ENCODE measurements at regions not wholly inside any gene's neighbourhood (a gene's known extent, or its start where the extent isn't known, plus 50 kb on each side); places are given as distances from the start of the nearest gene placed in this dataset.

DNA sequence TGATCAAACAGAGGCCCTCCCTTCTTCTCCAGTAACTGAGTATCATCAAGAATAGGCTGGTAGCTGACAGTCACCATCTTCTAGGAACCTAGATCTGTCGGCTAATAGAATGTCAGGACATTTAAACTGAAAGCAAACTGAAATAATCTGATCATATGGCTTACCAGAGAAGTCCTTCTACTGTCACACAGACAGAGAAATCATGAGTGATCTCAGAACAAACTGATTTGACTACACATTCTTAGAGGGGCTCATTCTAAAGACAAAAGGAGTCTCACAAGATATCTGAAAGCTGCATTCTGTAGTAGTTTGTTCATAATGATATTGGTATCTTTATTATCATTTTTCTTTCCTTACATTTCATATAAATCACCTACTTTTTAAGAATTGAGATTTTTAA is 130.9 kb upstream of the ADCY1 start:
- H3K27ac ChIP-seq (ENCODE audit: insufficient read depth, low read length): no peak overlapping the region
- ATAC-seq (ENCODE audit: low read depth) (no peak), DNase-seq (no peak)
- H3K9me3 ChIP-seq (ENCODE audit: control insufficient read depth, insufficient read depth, low read length): no peaks in the 10 kb centered on the region
- dilution Hi-C loops (cut with HindIII; ENCODE audit: low sequenced_read_pairs, unreplicated experiment) (no loop called here), intact Hi-C loops (cut with micrococcal nuclease) (no loop called here), in situ Hi-C loops (cut with MboI; ENCODE audit: low sequenced_read_pairs) (no loop called here)
- TF ChIP-seq, protein P1, sequence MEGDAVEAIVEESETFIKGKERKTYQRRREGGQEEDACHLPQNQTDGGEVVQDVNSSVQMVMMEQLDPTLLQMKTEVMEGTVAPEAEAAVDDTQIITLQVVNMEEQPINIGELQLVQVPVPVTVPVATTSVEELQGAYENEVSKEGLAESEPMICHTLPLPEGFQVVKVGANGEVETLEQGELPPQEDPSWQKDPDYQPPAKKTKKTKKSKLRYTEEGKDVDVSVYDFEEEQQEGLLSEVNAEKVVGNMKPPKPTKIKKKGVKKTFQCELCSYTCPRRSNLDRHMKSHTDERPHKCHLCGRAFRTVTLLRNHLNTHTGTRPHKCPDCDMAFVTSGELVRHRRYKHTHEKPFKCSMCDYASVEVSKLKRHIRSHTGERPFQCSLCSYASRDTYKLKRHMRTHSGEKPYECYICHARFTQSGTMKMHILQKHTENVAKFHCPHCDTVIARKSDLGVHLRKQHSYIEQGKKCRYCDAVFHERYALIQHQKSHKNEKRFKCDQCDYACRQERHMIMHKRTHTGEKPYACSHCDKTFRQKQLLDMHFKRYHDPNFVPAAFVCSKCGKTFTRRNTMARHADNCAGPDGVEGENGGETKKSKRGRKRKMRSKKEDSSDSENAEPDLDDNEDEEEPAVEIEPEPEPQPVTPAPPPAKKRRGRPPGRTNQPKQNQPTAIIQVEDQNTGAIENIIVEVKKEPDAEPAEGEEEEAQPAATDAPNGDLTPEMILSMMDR (conservative IDR thresholded peaks at IDR 0.05; ENCODE audit: low read depth, low read length): no peak
- TF ChIP-seq SMC3 (IDR thresholded peaks at IDR 0.05; ENCODE audit: low read depth, low read length) (no peak), NFE2L2 (IDR thresholded peaks at IDR 0.05; ENCODE audit: low read depth, low read length) (no peak), MAFK (IDR thresholded peaks at IDR 0.05; ENCODE audit: low read depth, low read length) (no peak), RFX5 (IDR thresholded peaks at IDR 0.05; ENCODE audit: low read depth, low read length) (no peak), FOS (IDR thresholded peaks at IDR 0.05; ENCODE audit: low read depth, low read length) (no peak), CHD1 (IDR thresholded peaks at IDR 0.05; ENCODE audit: low read depth, low read length) (no peak), BHLHE40 (IDR thresholded peaks at IDR 0.05; ENCODE audit: low read depth, low read length) (no peak), POLR2A (IDR thresholded peaks at IDR 0.05; ENCODE audit: low read depth, low read length) (no peak), MAZ (IDR thresholded peaks at IDR 0.05; ENCODE audit: borderline replicate concordance, low read depth, low read length) (no peak), RCOR1 (IDR thresholded peaks at IDR 0.05; ENCODE audit: insufficient replicate concordance, low read length) (no peak), MXI1 (IDR thresholded peaks at IDR 0.05; ENCODE audit: borderline replicate concordance, low read depth, low read length) (no peak), CEBPB (IDR thresholded peaks at IDR 0.05; ENCODE audit: low read depth, low read length) (no peak), RAD21 (IDR thresholded peaks at IDR 0.05; ENCODE audit: low read length) (no peak)
- TF ChIP-seq, protein P2, sequence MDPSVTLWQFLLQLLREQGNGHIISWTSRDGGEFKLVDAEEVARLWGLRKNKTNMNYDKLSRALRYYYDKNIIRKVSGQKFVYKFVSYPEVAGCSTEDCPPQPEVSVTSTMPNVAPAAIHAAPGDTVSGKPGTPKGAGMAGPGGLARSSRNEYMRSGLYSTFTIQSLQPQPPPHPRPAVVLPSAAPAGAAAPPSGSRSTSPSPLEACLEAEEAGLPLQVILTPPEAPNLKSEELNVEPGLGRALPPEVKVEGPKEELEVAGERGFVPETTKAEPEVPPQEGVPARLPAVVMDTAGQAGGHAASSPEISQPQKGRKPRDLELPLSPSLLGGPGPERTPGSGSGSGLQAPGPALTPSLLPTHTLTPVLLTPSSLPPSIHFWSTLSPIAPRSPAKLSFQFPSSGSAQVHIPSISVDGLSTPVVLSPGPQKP (IDR thresholded peaks at IDR 0.05; ENCODE audit: borderline replicate concordance, low read depth, low read length): no peak
- TF ChIP-seq, protein P3, sequence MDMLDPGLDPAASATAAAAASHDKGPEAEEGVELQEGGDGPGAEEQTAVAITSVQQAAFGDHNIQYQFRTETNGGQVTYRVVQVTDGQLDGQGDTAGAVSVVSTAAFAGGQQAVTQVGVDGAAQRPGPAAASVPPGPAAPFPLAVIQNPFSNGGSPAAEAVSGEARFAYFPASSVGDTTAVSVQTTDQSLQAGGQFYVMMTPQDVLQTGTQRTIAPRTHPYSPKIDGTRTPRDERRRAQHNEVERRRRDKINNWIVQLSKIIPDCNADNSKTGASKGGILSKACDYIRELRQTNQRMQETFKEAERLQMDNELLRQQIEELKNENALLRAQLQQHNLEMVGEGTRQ (IDR thresholded peaks at IDR 0.05; ENCODE audit: low read depth, low read length): no peak
- no peak overlapping the region for H2AK9ac ChIP-seq (replicated peaks; ENCODE audit: low read depth, low read length, poor library complexity)
- H3K4me3 ChIP-seq (ENCODE audit: insufficient read depth, low read depth, low read length): no peak overlapping the region
- H2BK15ac ChIP-seq (ENCODE audit: low read depth, low read length): no peak overlapping the region
- WGBS, 2 experiments (ENCODE audit: extremely low coverage in 2 of 2, insufficient read length in 1 of 2): no CpG with 5 or more reads among the region's 1 CpG
- ChIA-PET CTCF (no interaction called here), POLR2A (ENCODE audit: unreplicated experiment) (no interaction called here)
- no peak overlapping the region for H3K4ac ChIP-seq (ENCODE audit: low read depth, low read length)
- H3K4me2 ChIP-seq (ENCODE audit: low read depth, low read length): no peak overlapping the region
- H2AFZ ChIP-seq (replicated peaks; ENCODE audit: low read length, poor library complexity): no peak overlapping the region
- H3K23ac ChIP-seq (ENCODE audit: low read depth, low read length): no peak overlapping the region
- H3K14ac ChIP-seq (replicated peaks; ENCODE audit: low read depth, low read length): no peak overlapping the region
- no peaks in the 10 kb centered on the region for H4K20me1 ChIP-seq (ENCODE audit: insufficient read depth, low read length)
- no peak overlapping the region for H4K91ac ChIP-seq (ENCODE audit: insufficient read depth, low read depth, low read length)
- peaks cover 1% of the 10 kb centered on the region for H3K27me3 ChIP-seq (ENCODE audit: control insufficient read depth, insufficient read depth, low read length)
- no peak overlapping the region for H2BK5ac ChIP-seq (ENCODE audit: low read depth, low read length, poor library complexity, severe bottlenecking)
- H3K9me1 ChIP-seq (ENCODE audit: insufficient read depth, low read length): no peaks in the 10 kb centered on the region
- H3K9ac ChIP-seq (ENCODE audit: low read depth, low read length): no peak overlapping the region
- H2BK120ac ChIP-seq (ENCODE audit: low read depth, low read length): no peak overlapping the region
- no peaks in the 10 kb centered on the region for H3K79me1 ChIP-seq (ENCODE audit: low read depth in 1 of 2, low read length in 2 of 2)
- no peak overlapping the region for H2AK5ac ChIP-seq (ENCODE audit: low read depth, low read length)
- no peak overlapping the region for H2BK20ac ChIP-seq (ENCODE audit: low read depth, low read length)
- H3K4me1 ChIP-seq (ENCODE audit: control insufficient read depth, insufficient read depth, low read length): no peaks in the 10 kb centered on the region
- no peak overlapping the region for H3K56ac ChIP-seq (ENCODE audit: extremely low read depth, insufficient read depth, low read length)
- no peak overlapping the region for H4K8ac ChIP-seq (ENCODE audit: low read depth in 2 of 2, low read length in 2 of 2)
- no TSS peak for BruUV-seq (replicated peaks)
- no peak overlapping the region for H4K5ac ChIP-seq (ENCODE audit: low read depth, low read length)
- no peaks in the 10 kb centered on the region for H3K36me3 ChIP-seq (ENCODE audit: control insufficient read depth, insufficient read depth, low read length)
- no peak overlapping the region for H3K18ac ChIP-seq (ENCODE audit: low read depth, low read length)
